ENCODE measurements at regions not wholly inside any gene's neighbourhood (a gene's known extent, or its start where the extent isn't known, plus 50 kb on each side); places are given as distances from the start of the nearest gene placed in this dataset.
A peak's percentile ranks its signal among the peaks of the same experiment; 100 is the strongest.

GRCh38 chr6:27146706-27147505, 100.6 kb upstream of the PRSS16 start:
- no peaks in the 10 kb centered on the region for H3K9me3 ChIP-seq
- under 1% methylated on average over 46 of the region's 51 CpGs for WGBS (ENCODE audit: insufficient coverage)

GRCh38 chr6:27148404-27148795, 99.1 kb upstream of the PRSS16 start:
- 91% methylated on average over 1 of the region's 2 CpGs for WGBS (ENCODE audit: insufficient coverage)
- Mint-ChIP-seq H3K9me3 (no peaks in the 10 kb centered on the region), H3K27me3 (no peaks in the 10 kb centered on the region), H3K36me3 (no peaks in the 10 kb centered on the region), H3K4me1 (peaks cover 8 to 9% (median 9%) of the 10 kb centered on the region in 3 donors), H3K27ac (peak overlapping the region in 1 of 2 donors; percentile 24), H3K4me3 (peak overlapping the region in 2 of 3 donors; percentile 13 to 14)
- Histone ChIP-seq H3K27ac (ENCODE audit: low read length) (no peak overlapping the region), H3K4me3 (ENCODE audit: control insufficient read depth in 1 of 2, extremely low read depth in 1 of 2, low read length in 1 of 2) (no peak overlapping the region), H3K36me3 (ENCODE audit: control insufficient read depth in 2 of 2, extremely low read depth in 1 of 2, insufficient read depth in 1 of 2, low read length in 1 of 2) (no peaks in the 10 kb centered on the region), H3K9me3 (no peaks in the 10 kb centered on the region), H3K4me1 (ENCODE audit: control insufficient read depth in 1 of 2, extremely low read depth in 1 of 2, insufficient read depth in 2 of 2, low read length in 2 of 2) (peaks cover 9 to 22% of the 10 kb centered on the region in 2 experiments), H3K27me3 (replicated peaks in 1 of 2; ENCODE audit: control insufficient read depth in 2 of 2, extremely low read depth in 1 of 2, insufficient read depth in 2 of 2, low read length in 1 of 2) (no peaks in the 10 kb centered on the region)
- ChIA-PET CTCF (interaction anchor here in 1 of 2 donors (4.2 kb wide), 1 partner anchor 16 kb away, joined by 52 read pairs; a partner anchor contains a TSS), POLR2A (interaction anchor here (0.6 to 1.7 kb wide), 6 partner anchors 9 to 1803 kb away, joined by 3 to 30 read pairs (median 4); a partner anchor contains a TSS)
- DNase-seq = no peak
- no peak for ATAC-seq (replicated peaks in 1 of 4)

More at GRCh38 chr6:27146706-27147505, 100.6 kb upstream of the PRSS16 start:
- DNase-seq = peak; percentile 43 to 96 (median 69)
- H3K9me3 Mint-ChIP-seq = no peaks in the 10 kb centered on the region
- H3K27me3 Mint-ChIP-seq = no peaks in the 10 kb centered on the region
- no peak overlapping the region for H3K4me3 Mint-ChIP-seq
- no peaks in the 10 kb centered on the region for H3K27me3 ChIP-seq (replicated peaks in 1 of 2; ENCODE audit: control insufficient read depth in 2 of 2, extremely low read depth in 1 of 2, insufficient read depth in 2 of 2, low read length in 1 of 2)
- peaks cover 13 to 20% (median 18%) of the 10 kb centered on the region in 3 donors for H3K4me1 Mint-ChIP-seq
- H3K36me3 ChIP-seq (ENCODE audit: control insufficient read depth in 2 of 2, extremely low read depth in 1 of 2, insufficient read depth in 1 of 2, low read length in 1 of 2) = no peaks in the 10 kb centered on the region
- no peak overlapping the region for H3K27ac Mint-ChIP-seq
- ChIA-PET CTCF (interaction anchor here (0.5 to 4.2 kb wide), 19 partner anchors 9 to 1027 kb away, joined by 3 to 52 read pairs (median 4); a partner anchor contains a TSS), POLR2A (interaction anchor here (0.5 to 5.0 kb wide), 59 partner anchors 8 to 1738 kb away, joined by 3 to 201 read pairs (median 6); partner anchors contain the start of gene ZNF391 (in 1 of the 2))
- H3K27ac ChIP-seq (ENCODE audit: low read length) = peak overlapping the region; percentile 91
- peak; percentile 85 to 88 (median 86) for ATAC-seq (replicated peaks in 1 of 4)
- no peaks in the 10 kb centered on the region for H3K36me3 Mint-ChIP-seq
- H3K4me3 ChIP-seq (ENCODE audit: control insufficient read depth in 1 of 2, extremely low read depth in 1 of 2, low read length in 1 of 2) = peak overlapping the region; percentile 77 to 93
- peaks cover 11 to 29% of the 10 kb centered on the region in 2 experiments for H3K4me1 ChIP-seq (ENCODE audit: control insufficient read depth in 1 of 2, extremely low read depth in 1 of 2, insufficient read depth in 2 of 2, low read length in 2 of 2)

GRCh38 chr6:27149150-27149549, 98.4 kb upstream of the PRSS16 start:
- peaks cover 6 to 19% of the 10 kb centered on the region in 2 experiments for H3K4me1 ChIP-seq (ENCODE audit: control insufficient read depth in 1 of 2, extremely low read depth in 1 of 2, insufficient read depth in 2 of 2, low read length in 2 of 2)
- CTCF ChIA-PET = no interaction called here

GRCh38 chr6:27154696-27155095, 92.8 kb upstream of the PRSS16 start:
- Histone ChIP-seq H3K36me3 (ENCODE audit: control insufficient read depth in 2 of 2, extremely low read depth in 1 of 2, insufficient read depth in 1 of 2, low read length in 1 of 2) (no peaks in the 10 kb centered on the region), H3K9me3 (no peaks in the 10 kb centered on the region), H3K4me3 (ENCODE audit: control insufficient read depth in 1 of 2, extremely low read depth in 1 of 2, low read length in 1 of 2) (no peak overlapping the region), H3K4me1 (ENCODE audit: control insufficient read depth in 1 of 2, extremely low read depth in 1 of 2, insufficient read depth in 2 of 2, low read length in 2 of 2) (peaks cover 15 to 20% of the 10 kb centered on the region in 2 experiments), H3K27me3 (replicated peaks in 1 of 2; ENCODE audit: control insufficient read depth in 2 of 2, extremely low read depth in 1 of 2, insufficient read depth in 2 of 2, low read length in 1 of 2) (no peaks in the 10 kb centered on the region), H3K27ac (ENCODE audit: low read length) (peak overlapping the region; percentile 65)
- WGBS (ENCODE audit: insufficient coverage) = no CpG with 5 or more reads among the region's 1 CpG
- Mint-ChIP-seq H3K9me3 (no peaks in the 10 kb centered on the region), H3K27ac (peak overlapping the region; percentile 93), H3K36me3 (no peaks in the 10 kb centered on the region), H3K4me1 (peaks cover 37% of the 10 kb centered on the region in 3 donors), H3K27me3 (no peaks in the 10 kb centered on the region), H3K4me3 (peak overlapping the region; percentile 29 to 56 (median 37))
- DNase-seq = peak in 1 of 35 experiments; percentile 46
- ATAC-seq (replicated peaks in 1 of 4) = peak in 3 of 4 experiments; percentile 25 to 42 (median 28)
- CTCF ChIA-PET = interaction anchor here in 1 of 2 donors (0.8 to 2.7 kb wide), 7 partner anchors 18 to 717 kb away, joined by 3 to 12 read pairs (median 4); a partner anchor contains a TSS
- POLR2A ChIA-PET = interaction anchor here (0.9 to 2.5 kb wide), 5 partner anchors 8 to 710 kb away, joined by 3 to 13 read pairs (median 6); a partner anchor contains a TSS

More at GRCh38 chr6:27149150-27149549, 98.4 kb upstream of the PRSS16 start:
- Mint-ChIP-seq H3K27me3 (no peaks in the 10 kb centered on the region), H3K9me3 (no peaks in the 10 kb centered on the region), H3K4me1 (peaks cover under 1 to 6% (median 6%) of the 10 kb centered on the region in 3 donors), H3K36me3 (no peaks in the 10 kb centered on the region), H3K4me3 (no peak overlapping the region), H3K27ac (peak overlapping the region in 1 of 2 donors; percentile 29)
- no peak for DNase-seq
- Histone ChIP-seq H3K27me3 (replicated peaks in 1 of 2; ENCODE audit: control insufficient read depth in 2 of 2, extremely low read depth in 1 of 2, insufficient read depth in 2 of 2, low read length in 1 of 2) (no peaks in the 10 kb centered on the region), H3K9me3 (no peaks in the 10 kb centered on the region), H3K36me3 (ENCODE audit: control insufficient read depth in 2 of 2, extremely low read depth in 1 of 2, insufficient read depth in 1 of 2, low read length in 1 of 2) (no peaks in the 10 kb centered on the region), H3K4me3 (ENCODE audit: control insufficient read depth in 1 of 2, extremely low read depth in 1 of 2, low read length in 1 of 2) (no peak overlapping the region), H3K27ac (ENCODE audit: low read length) (no peak overlapping the region)
- WGBS (ENCODE audit: insufficient coverage) = no CpG with 5 or more reads among the region's 1 CpG
- ATAC-seq (replicated peaks in 1 of 4) = no peak
- POLR2A ChIA-PET = interaction anchor here (1.3 kb wide), 2 partner anchors 17 to 21 kb away, joined by 3 read pairs; a partner anchor contains a TSS

GRCh38 chr6:27156874-27157458, 90.5 kb upstream of the PRSS16 start:
- DNase-seq = no peak
- Histone ChIP-seq H3K4me1 (ENCODE audit: control insufficient read depth in 1 of 2, extremely low read depth in 1 of 2, insufficient read depth in 2 of 2, low read length in 2 of 2) (peaks cover 15 to 20% of the 10 kb centered on the region in 2 experiments), H3K27me3 (replicated peaks in 1 of 2; ENCODE audit: control insufficient read depth in 2 of 2, extremely low read depth in 1 of 2, insufficient read depth in 2 of 2, low read length in 1 of 2) (no peaks in the 10 kb centered on the region), H3K36me3 (ENCODE audit: control insufficient read depth in 2 of 2, extremely low read depth in 1 of 2, insufficient read depth in 1 of 2, low read length in 1 of 2) (no peaks in the 10 kb centered on the region), H3K27ac (ENCODE audit: low read length) (peak overlapping the region; percentile 35), H3K9me3 (no peaks in the 10 kb centered on the region), H3K4me3 (ENCODE audit: control insufficient read depth in 1 of 2, extremely low read depth in 1 of 2, low read length in 1 of 2) (peak overlapping the region; percentile 52 to 67)
- peak in 1 of 4 experiments; percentile 7 for ATAC-seq (replicated peaks in 1 of 4)
- Mint-ChIP-seq H3K36me3 (no peaks in the 10 kb centered on the region), H3K4me1 (peaks cover 40 to 44% (median 42%) of the 10 kb centered on the region in 3 donors), H3K9me3 (no peaks in the 10 kb centered on the region), H3K27me3 (no peaks in the 10 kb centered on the region), H3K27ac (peak overlapping the region; percentile 77 to 91), H3K4me3 (peak overlapping the region; percentile 81 to 87 (median 86))
- CTCF ChIA-PET = interaction anchor here in 1 of 2 donors (0.7 to 2.7 kb wide), 3 partner anchors 29 to 1945 kb away, joined by 4 to 8 read pairs (median 8); no protein-coding TSS in a partner anchor
- WGBS (ENCODE audit: insufficient coverage) = 77% methylated on average over 12 of the region's 15 CpGs
- POLR2A ChIA-PET = interaction anchor here (0.6 to 2.5 kb wide), 7 partner anchors 9 to 653 kb away, joined by 3 to 13 read pairs (median 3); a partner anchor contains a TSS

Data from T-cell (primary cell).